ENCODE measurements at regions not wholly inside any gene's neighbourhood (a gene's known extent, or its start where the extent isn't known, plus 50 kb on each side); places are given as distances from the start of the nearest gene placed in this dataset.
"Not testable (repeated sequence)": the region's sequence is repeated elsewhere in the genome, so short reads cannot be mapped to it uniquely, and the experiment has no call there.

- ChIA-PET CTCF (no interaction called here), POLR2A (no interaction called here)
- DNase-seq (no peak), ATAC-seq (no peak)
- Mint-ChIP-seq H3K9me3 (ENCODE audit: insufficient read depth) (no peaks in the 10 kb centered on the region), H3K27ac (no peak overlapping the region), H3K36me3 (ENCODE audit: low read depth) (no peaks in the 10 kb centered on the region), H3K4me1 (ENCODE audit: low read depth) (no peaks in the 10 kb centered on the region), H3K27me3 (ENCODE audit: low read depth) (no peaks in the 10 kb centered on the region), H3K4me3 (no peak overlapping the region)
These were observed 119.7 kb downstream of the FZD1 start for GRCh38 chr7:91383905-91384274.

GRCh38 chr7:91394757-91395156, 130.5 kb downstream of the FZD1 start:
- H3K27ac Mint-ChIP-seq; CTCF ChIA-PET; POLR2A ChIA-PET; H3K36me3 Mint-ChIP-seq (ENCODE audit: low read depth); ATAC-seq; H3K9me3 Mint-ChIP-seq (ENCODE audit: insufficient read depth); H3K4me1 Mint-ChIP-seq (ENCODE audit: low read depth); H3K4me3 Mint-ChIP-seq; H3K27me3 Mint-ChIP-seq (ENCODE audit: low read depth); DNase-seq: not testable (repeated sequence)

GRCh38 chr7:91395313-91395712, 131.1 kb downstream of the FZD1 start:
- H3K36me3 Mint-ChIP-seq (ENCODE audit: low read depth); H3K4me3 Mint-ChIP-seq; H3K27me3 Mint-ChIP-seq (ENCODE audit: low read depth); H3K4me1 Mint-ChIP-seq (ENCODE audit: low read depth); ATAC-seq; CTCF ChIA-PET; H3K27ac Mint-ChIP-seq; DNase-seq; POLR2A ChIA-PET; H3K9me3 Mint-ChIP-seq (ENCODE audit: insufficient read depth): not testable (repeated sequence)

GRCh38 chr7:91397096-91397495, 132.9 kb downstream of the FZD1 start:
- no peak overlapping the region for H3K27ac Mint-ChIP-seq
- no peaks in the 10 kb centered on the region for H3K36me3 Mint-ChIP-seq (ENCODE audit: low read depth)
- ChIA-PET POLR2A (no interaction called here), CTCF (no interaction called here)
- peaks cover 4% of the 10 kb centered on the region for H3K9me3 Mint-ChIP-seq (ENCODE audit: insufficient read depth)
- H3K4me1 Mint-ChIP-seq (ENCODE audit: low read depth), result no peaks in the 10 kb centered on the region
- no peak for DNase-seq
- H3K27me3 Mint-ChIP-seq (ENCODE audit: low read depth), result no peaks in the 10 kb centered on the region
- ATAC-seq, result no peak
- H3K4me3 Mint-ChIP-seq, result no peak overlapping the region

GRCh38 chr7:91397612-91398011, 133.4 kb downstream of the FZD1 start:
- no peak overlapping the region for H3K4me3 Mint-ChIP-seq
- ChIA-PET POLR2A (no interaction called here), CTCF (no interaction called here)
- no peak overlapping the region for H3K27ac Mint-ChIP-seq
- no peaks in the 10 kb centered on the region for H3K27me3 Mint-ChIP-seq (ENCODE audit: low read depth)
- no peaks in the 10 kb centered on the region for H3K36me3 Mint-ChIP-seq (ENCODE audit: low read depth)
- DNase-seq, result no peak
- peaks cover 4% of the 10 kb centered on the region for H3K9me3 Mint-ChIP-seq (ENCODE audit: insufficient read depth)
- ATAC-seq, result no peak
- no peaks in the 10 kb centered on the region for H3K4me1 Mint-ChIP-seq (ENCODE audit: low read depth)

- H3K4me3 Mint-ChIP-seq, result no peak overlapping the region
- H3K9me3 Mint-ChIP-seq (ENCODE audit: insufficient read depth), result peaks cover 4% of the 10 kb centered on the region
- H3K27ac Mint-ChIP-seq, result no peak overlapping the region
- ATAC-seq, result no peak
- no peak for DNase-seq
- H3K4me1 Mint-ChIP-seq (ENCODE audit: low read depth), result no peaks in the 10 kb centered on the region
- H3K36me3 Mint-ChIP-seq (ENCODE audit: low read depth), result no peaks in the 10 kb centered on the region
- POLR2A ChIA-PET, result no interaction called here
- CTCF ChIA-PET, result no interaction called here
- H3K27me3 Mint-ChIP-seq (ENCODE audit: low read depth), result no peaks in the 10 kb centered on the region
These were observed 134.1 kb downstream of the FZD1 start for GRCh38 chr7:91398341-91398740.

GRCh38 chr7:91405092-91405788, 141.0 kb downstream of the FZD1 start:
- H3K27ac Mint-ChIP-seq, result no peak overlapping the region
- H3K36me3 Mint-ChIP-seq (ENCODE audit: low read depth), result no peaks in the 10 kb centered on the region
- no peak for DNase-seq

GRCh38 chr7:91405873-91406272, 141.6 kb downstream of the FZD1 start:
- H3K4me1 Mint-ChIP-seq (ENCODE audit: low read depth); H3K27ac Mint-ChIP-seq; H3K4me3 Mint-ChIP-seq; H3K36me3 Mint-ChIP-seq (ENCODE audit: low read depth); H3K27me3 Mint-ChIP-seq (ENCODE audit: low read depth); CTCF ChIA-PET; DNase-seq; POLR2A ChIA-PET; H3K9me3 Mint-ChIP-seq (ENCODE audit: insufficient read depth); ATAC-seq: not testable (repeated sequence)

More at GRCh38 chr7:91405092-91405788, 141.0 kb downstream of the FZD1 start:
- CTCF ChIA-PET, result no interaction called here
- ATAC-seq, result no peak
- Mint-ChIP-seq H3K27me3 (ENCODE audit: low read depth) (no peaks in the 10 kb centered on the region), H3K9me3 (ENCODE audit: insufficient read depth) (no peaks in the 10 kb centered on the region), H3K4me3 (no peak overlapping the region), H3K4me1 (ENCODE audit: low read depth) (no peaks in the 10 kb centered on the region)
- POLR2A ChIA-PET, result no interaction called here

- DNase-seq (no peak), ATAC-seq (no peak)
- POLR2A ChIA-PET, result no interaction called here
- no peaks in the 10 kb centered on the region for H3K27me3 Mint-ChIP-seq (ENCODE audit: low read depth)
- H3K27ac Mint-ChIP-seq, result no peak overlapping the region
- no peaks in the 10 kb centered on the region for H3K9me3 Mint-ChIP-seq (ENCODE audit: insufficient read depth)
- CTCF ChIA-PET, result no interaction called here
- H3K4me3 Mint-ChIP-seq, result no peak overlapping the region
- no peaks in the 10 kb centered on the region for H3K36me3 Mint-ChIP-seq (ENCODE audit: low read depth)
- H3K4me1 Mint-ChIP-seq (ENCODE audit: low read depth), result no peaks in the 10 kb centered on the region
These were observed 143.7 kb downstream of the FZD1 start for GRCh38 chr7:91407942-91408341.

GRCh38 chr7:91408388-91409154, 144.3 kb downstream of the FZD1 start:
- no peak for DNase-seq
- Mint-ChIP-seq H3K4me3 (no peak overlapping the region), H3K27me3 (ENCODE audit: low read depth) (no peaks in the 10 kb centered on the region), H3K27ac (no peak overlapping the region), H3K36me3 (ENCODE audit: low read depth) (no peaks in the 10 kb centered on the region), H3K9me3 (ENCODE audit: insufficient read depth) (no peaks in the 10 kb centered on the region), H3K4me1 (ENCODE audit: low read depth) (no peaks in the 10 kb centered on the region)
- ChIA-PET POLR2A (no interaction called here), CTCF (no interaction called here)
- no peak for ATAC-seq

- CTCF ChIA-PET, result no interaction called here
- ATAC-seq (no peak), DNase-seq (no peak)
- H3K36me3 Mint-ChIP-seq (ENCODE audit: low read depth), result no peaks in the 10 kb centered on the region
- POLR2A ChIA-PET, result no interaction called here
- H3K27ac Mint-ChIP-seq, result no peak overlapping the region
- H3K27me3 Mint-ChIP-seq (ENCODE audit: low read depth), result no peaks in the 10 kb centered on the region
- no peaks in the 10 kb centered on the region for H3K9me3 Mint-ChIP-seq (ENCODE audit: insufficient read depth)
- no peak overlapping the region for H3K4me3 Mint-ChIP-seq
- H3K4me1 Mint-ChIP-seq (ENCODE audit: low read depth), result no peaks in the 10 kb centered on the region
These were observed 146.8 kb downstream of the FZD1 start for GRCh38 chr7:91411060-91411459.

GRCh38 chr7:91412298-91412697, 148.1 kb downstream of the FZD1 start:
- ChIA-PET CTCF (no interaction called here), POLR2A (no interaction called here)
- Mint-ChIP-seq H3K4me1 (ENCODE audit: low read depth) (no peaks in the 10 kb centered on the region), H3K9me3 (ENCODE audit: insufficient read depth) (no peaks in the 10 kb centered on the region), H3K27me3 (ENCODE audit: low read depth) (no peaks in the 10 kb centered on the region), H3K4me3 (no peak overlapping the region), H3K27ac (no peak overlapping the region), H3K36me3 (ENCODE audit: low read depth) (no peaks in the 10 kb centered on the region)
- DNase-seq (no peak), ATAC-seq (no peak)

- no peak overlapping the region for H3K27ac Mint-ChIP-seq
- ATAC-seq, result no peak
- ChIA-PET CTCF (no interaction called here), POLR2A (no interaction called here)
- H3K36me3 Mint-ChIP-seq (ENCODE audit: low read depth), result no peaks in the 10 kb centered on the region
- no peak for DNase-seq
- no peaks in the 10 kb centered on the region for H3K27me3 Mint-ChIP-seq (ENCODE audit: low read depth)
- no peak overlapping the region for H3K4me3 Mint-ChIP-seq
- H3K9me3 Mint-ChIP-seq (ENCODE audit: insufficient read depth), result no peaks in the 10 kb centered on the region
- no peaks in the 10 kb centered on the region for H3K4me1 Mint-ChIP-seq (ENCODE audit: low read depth)
These were observed 150.5 kb downstream of the FZD1 start for GRCh38 chr7:91414734-91415133.

All from activated CD8-positive, alpha-beta T cell treated with anti-CD3 and anti-CD28 coated beads, Interleukin-2, amount 10 ng/mL, durations not matched to agents 7 days and 5 days (primary cell).